H1 (cell line): ENCODE measurements at regions not wholly inside any gene's neighbourhood (a gene's known extent, or its start where the extent isn't known, plus 50 kb on each side); places are given as distances from the start of the nearest gene placed in this dataset.

Source experiments
- BCL11A ChIP-seq, 2 experiments: IDR thresholded peaks; one replicate each; pipeline ENCODE4 v1.6.1; 2011; ENCODE audit warnings: low read depth in 2 of 2, low read length in 2 of 2, mild to moderate bottlenecking in 2 of 2
- CEBPB ChIP-seq: IDR thresholded peaks from 2 replicates; pipeline ENCODE4 v1.6.1; 2012; ENCODE audit warnings: low read depth, low read length
- CHD2 ChIP-seq: IDR thresholded peaks from 2 replicates; pipeline ENCODE4 v1.6.1; 2012; ENCODE audit warnings: low read length, improper control_type of control experiment
- EZH2 ChIP-seq: fragments of 200-600 bp; sonication (generic); IDR thresholded peaks from 2 replicates; pipeline ENCODE4 v1.7.1; 2012; ENCODE audit warnings: low read depth, mild to moderate bottlenecking, moderate library complexity, low read length, inconsistent platforms; ENCODE audit not compliant: severe bottlenecking
- GABPA ChIP-seq: IDR thresholded peaks from 2 replicates; pipeline ENCODE4 v1.6.1; 2011; ENCODE audit warnings: mild to moderate bottlenecking, low read length, moderate library complexity, borderline replicate concordance; ENCODE audit not compliant: insufficient read depth
- MAFK ChIP-seq: IDR thresholded peaks from 2 replicates; pipeline ENCODE4 v1.6.1; 2012; ENCODE audit warnings: low read depth, mild to moderate bottlenecking, improper control_type of control experiment, low read length
- POLR2AphosphoS5 ChIP-seq: IDR thresholded peaks from 2 replicates; pipeline ENCODE4 v1.6.1; 2011; ENCODE audit warnings: low read depth, low read length
- RFX5 ChIP-seq: IDR thresholded peaks from 2 replicates; pipeline ENCODE4 v1.6.1; 2011; ENCODE audit warnings: low read depth, low read length, improper control_type of control experiment, borderline replicate concordance
- TBP ChIP-seq: IDR thresholded peaks from 2 replicates; pipeline ENCODE4 v1.6.1; 2011; ENCODE audit warnings: low read depth, low read length, improper control_type of control experiment
- YY1 ChIP-seq: IDR thresholded peaks from 2 replicates; pipeline ENCODE4 v1.6.1; 2011; ENCODE audit warnings: low read depth, mild to moderate bottlenecking, low read length
- TF ChIP-seq, protein P1 (sequence below), 3 experiments: IDR thresholded peaks; 1 replicate in 2 of 3; 2 replicates in 1 of 3; pipeline versions ENCODE4 v1.5.1 to v1.6.1; 2011; ENCODE audit warnings: low read length in 3 of 3, mild to moderate bottlenecking in 3 of 3, inconsistent platforms in 2 of 3, low read depth in 1 of 3, moderate library complexity in 1 of 3; ENCODE audit not compliant: insufficient read depth in 1 of 3; ENCODE audit errors: control extremely low read depth in 1 of 3

DNA sequence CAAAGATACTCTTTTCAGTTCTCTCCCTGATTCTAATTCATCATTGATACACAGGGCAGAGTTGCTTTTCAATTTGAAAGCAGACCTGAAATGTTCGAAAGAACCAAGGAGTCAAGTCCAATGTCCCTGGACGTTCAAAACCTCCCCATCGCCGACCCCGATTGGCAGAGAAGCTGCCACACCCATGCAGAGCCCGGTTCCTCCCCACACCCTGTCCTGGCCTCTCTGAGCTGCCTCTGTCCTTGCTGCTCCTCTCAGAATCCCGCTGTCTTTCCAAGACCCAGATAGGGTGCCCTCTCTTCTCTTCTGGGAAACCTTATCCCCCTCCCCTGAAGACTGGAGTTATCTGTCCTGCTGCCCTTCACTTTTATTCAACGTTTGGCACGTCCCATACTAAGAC, 52.3 kb upstream of the CITED2 start:
- TF ChIP-seq CHD2 (no peak), RFX5 (no peak), TBP (no peak), CEBPB (no peak), YY1 (no peak), BCL11A (IDR thresholded peaks at IDR 0.05; ENCODE audit: low read depth in 2 of 2, low read length in 2 of 2) (no peak), POLR2AphosphoS5 (no peak), GABPA (no peak), MAFK (no peak), EZH2 (no peak)
- TF ChIP-seq, protein P1, sequence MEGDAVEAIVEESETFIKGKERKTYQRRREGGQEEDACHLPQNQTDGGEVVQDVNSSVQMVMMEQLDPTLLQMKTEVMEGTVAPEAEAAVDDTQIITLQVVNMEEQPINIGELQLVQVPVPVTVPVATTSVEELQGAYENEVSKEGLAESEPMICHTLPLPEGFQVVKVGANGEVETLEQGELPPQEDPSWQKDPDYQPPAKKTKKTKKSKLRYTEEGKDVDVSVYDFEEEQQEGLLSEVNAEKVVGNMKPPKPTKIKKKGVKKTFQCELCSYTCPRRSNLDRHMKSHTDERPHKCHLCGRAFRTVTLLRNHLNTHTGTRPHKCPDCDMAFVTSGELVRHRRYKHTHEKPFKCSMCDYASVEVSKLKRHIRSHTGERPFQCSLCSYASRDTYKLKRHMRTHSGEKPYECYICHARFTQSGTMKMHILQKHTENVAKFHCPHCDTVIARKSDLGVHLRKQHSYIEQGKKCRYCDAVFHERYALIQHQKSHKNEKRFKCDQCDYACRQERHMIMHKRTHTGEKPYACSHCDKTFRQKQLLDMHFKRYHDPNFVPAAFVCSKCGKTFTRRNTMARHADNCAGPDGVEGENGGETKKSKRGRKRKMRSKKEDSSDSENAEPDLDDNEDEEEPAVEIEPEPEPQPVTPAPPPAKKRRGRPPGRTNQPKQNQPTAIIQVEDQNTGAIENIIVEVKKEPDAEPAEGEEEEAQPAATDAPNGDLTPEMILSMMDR (IDR thresholded peaks at IDR 0.05; ENCODE audit: control extremely low read depth in 1 of 3, insufficient read depth in 1 of 3, low read depth in 1 of 3, low read length in 3 of 3), result no peak
